K562 (cell line): ENCODE measurements at regions not wholly inside any gene's neighbourhood (a gene's known extent, or its start where the extent isn't known, plus 50 kb on each side); places are given as distances from the start of the nearest gene placed in this dataset.

ENCODE experiments used
- ATAC-seq: fragments of 200-7000 bp; cut with Tn5 transposase; 3 replicates; pipeline ENCODE4 v1.9.1; 2020; ENCODE audit warnings: moderate library complexity
- BruUV-seq: library from RNA; stranded (reverse); fragments of 400-500 nt; replicated peaks from 2 replicates; lab custom pipeline; 2021; lab: Mats Ljungman, UMichigan
- CTCF ChIA-PET: fragments of 300-600 bp; formaldehyde crosslinking; extraction: SDS; loops from one replicate; lab custom pipeline; 2021; ENCODE audit warnings: low intra/inter-chr PET ratio; lab: Yijun Ruan, JAX
- POLR2A ChIA-PET: fragments of 300-600, 350-650 bp; sonication (Branson Sonifier 250); formaldehyde crosslinking; extraction: SDS; loops from one replicate; lab custom pipeline; 2021; ENCODE audit warnings: antibody characterized with exemption, inconsistent platforms; lab: Yijun Ruan, JAX
- DNase-seq, 4 experiments: peaks; one replicate each; pipeline versions ENCODE4 v3.0.0 to v3.0.0-alpha.2; 2011 to 2018; ENCODE audit warnings: low spot score in 3 of 4, mixed read lengths in 3 of 4; ENCODE audit errors: extremely low read depth in 1 of 4
- FAIRE-seq: peaks from 2 replicates; lab custom pipeline; 2011; peaks lifted over from hg19 to GRCh38; lab: Jason Lieb, UNC
- H2AFZ ChIP-seq: 2 replicates; pipeline ENCODE4 v1.6.0; 2011; ENCODE audit warnings: low read depth, low read length, control low read depth, inconsistent platforms
- H3K27ac ChIP-seq: fragments of 200-600 bp; 3 replicates; pipeline ENCODE4 v1.8.0; 2011; ENCODE audit warnings: low read depth, mild to moderate bottlenecking, control low read depth, inconsistent platforms, low read length, moderate library complexity, mixed read lengths; ENCODE audit errors: extremely low read depth
- H3K27me3 ChIP-seq, 2 experiments: fragments of 300-600 bp in 1 of 2; 2 replicates in 1 of 2; 3 replicates in 1 of 2; pipeline versions ENCODE4 v1.6.0 to v1.8.0; 2011; ENCODE audit warnings: inconsistent platforms in 2 of 2, low read length in 2 of 2, mild to moderate bottlenecking in 1 of 2, mixed read lengths in 1 of 2, moderate library complexity in 1 of 2; ENCODE audit not compliant: control insufficient read depth in 2 of 2, insufficient read depth in 2 of 2
- H3K36me3 ChIP-seq: fragments of 300-600 bp; 3 replicates; pipeline ENCODE4 v1.8.0; 2011; ENCODE audit warnings: mild to moderate bottlenecking, low read length, inconsistent platforms; ENCODE audit not compliant: control insufficient read depth, insufficient read depth
- H3K4me1 ChIP-seq, 2 experiments: fragments of 200-600 bp in 1 of 2; replicated peaks in 1 of 2; 2 replicates in 1 of 2; 3 replicates in 1 of 2; pipeline versions ENCODE4 v1.5.1 to v1.8.0; 2011; ENCODE audit warnings: inconsistent platforms in 2 of 2, low read length in 2 of 2, mild to moderate bottlenecking in 1 of 2, mixed read lengths in 1 of 2, moderate library complexity in 1 of 2; ENCODE audit not compliant: control insufficient read depth in 2 of 2, insufficient read depth in 2 of 2
- H3K4me2 ChIP-seq: 2 replicates; pipeline ENCODE4 v1.6.1; 2011; ENCODE audit warnings: low read length, control low read depth, inconsistent platforms, mixed read lengths; ENCODE audit not compliant: insufficient read depth
- H3K4me3 ChIP-seq: fragments of 200-600 bp; sonication (generic), shearing (Covaris generic); 2 replicates; pipeline ENCODE4 v1.5.1; 2016; ENCODE audit warnings: control low read depth, inconsistent platforms
- H3K79me2 ChIP-seq: fragments of 200-600 bp; 3 replicates; pipeline ENCODE4 v1.8.0; 2011; ENCODE audit warnings: low read length, inconsistent platforms; ENCODE audit not compliant: control insufficient read depth, insufficient read depth
- H3K9ac ChIP-seq, 2 experiments: 2 replicates each; pipeline versions ENCODE4 v1.6.0 to v1.6.1; 2011; ENCODE audit warnings: low read depth in 2 of 2, low read length in 2 of 2, control low read depth in 1 of 2, inconsistent platforms in 1 of 2, mild to moderate bottlenecking in 1 of 2, mixed read lengths in 1 of 2; ENCODE audit not compliant: insufficient read depth in 1 of 2
- H3K9me1 ChIP-seq: one replicate; pipeline ENCODE4 v1.6.0; 2011; ENCODE audit warnings: inconsistent platforms, mild to moderate bottlenecking, low read length, moderate library complexity; ENCODE audit not compliant: control insufficient read depth, insufficient read depth
- H3K9me3 ChIP-seq: replicated peaks from 2 replicates; pipeline ENCODE4 v1.5.1; 2011; ENCODE audit warnings: low read depth, low read length, inconsistent platforms; ENCODE audit not compliant: control insufficient read depth, insufficient read depth
- H4K20me1 ChIP-seq: replicated peaks from 2 replicates; pipeline ENCODE4 v1.6.1; 2011; ENCODE audit warnings: low read length, inconsistent platforms, mixed read lengths; ENCODE audit not compliant: control insufficient read depth, insufficient read depth
- BCL6 ChIP-seq: fragments of 250-450 bp; sonication (Bioruptor Pico); IDR thresholded peaks from 2 replicates; pipeline ENCODE4 v1.4.0; 2020
- ESRRA ChIP-seq: fragments of 450-650 bp; IDR thresholded peaks from 2 replicates; pipeline ENCODE4 v1.6.1; 2014; ENCODE audit warnings: low read depth, mild to moderate bottlenecking, moderate library complexity, borderline replicate concordance
- GABPA ChIP-seq: fragments of 200-800 bp; sonication (Bioruptor generic); conservative IDR thresholded peaks from 2 replicates; pipeline ENCODE4 v1.6.1; 2016; ENCODE audit warnings: low read depth, missing genetic modification characterization, missing compliant biosample characterization
- HDGF ChIP-seq: fragments of 450-650 bp; IDR thresholded peaks from 2 replicates; pipeline ENCODE4 v1.6.1; 2016
- IRF2 ChIP-seq: sonication (generic); formaldehyde crosslinking; IDR thresholded peaks from 2 replicates; pipeline ENCODE4 v1.8.1; 2022; ENCODE audit warnings: mild to moderate bottlenecking, missing genetic modification reagents
- KDM1A ChIP-seq, 2 experiments: fragments of 450-650 bp; IDR thresholded peaks; 2 replicates each; pipeline ENCODE4 v1.6.1; 2016; ENCODE audit warnings: mild to moderate bottlenecking in 2 of 2
- MCM2 ChIP-seq: fragments of 450-650 bp; IDR thresholded peaks from 2 replicates; pipeline ENCODE4 v1.6.1; 2017; ENCODE audit warnings: low read depth, mild to moderate bottlenecking
- PATZ1 ChIP-seq: fragments of 250-450 bp; sonication (Bioruptor Pico); IDR thresholded peaks from 2 replicates; pipeline ENCODE4 v1.5.0; 2020; ENCODE audit warnings: mild to moderate bottlenecking, borderline replicate concordance
- REST ChIP-seq, 2 experiments: fragments of 450-650 bp; formaldehyde crosslinking in 1 of 2; IDR thresholded peaks; 2 replicates each; pipeline versions ENCODE4 v1.4.0 to v1.6.1; 2014 to 2020; ENCODE audit warnings: mild to moderate bottlenecking in 2 of 2, borderline replicate concordance in 1 of 2, low read depth in 1 of 2
- SMARCA5 ChIP-seq: fragments of 450-650 bp; IDR thresholded peaks from 2 replicates; pipeline ENCODE4 v1.6.1; 2016
- SMARCC2 ChIP-seq: fragments of 450-650 bp; IDR thresholded peaks from 2 replicates; pipeline ENCODE4 v1.6.1; 2017; ENCODE audit warnings: antibody characterized with exemption, moderate library complexity, mild to moderate bottlenecking, low read depth
- ZNF444 ChIP-seq: fragments of 250-450 bp; sonication (Bioruptor Pico); IDR thresholded peaks from 2 replicates; pipeline ENCODE4 v1.4.0; 2020; ENCODE audit warnings: mild to moderate bottlenecking, moderate library complexity
- ZNF511 ChIP-seq: sonication (generic); formaldehyde crosslinking; IDR thresholded peaks from 2 replicates; pipeline ENCODE4 v1.8.0; 2022; ENCODE audit warnings: mild to moderate bottlenecking, missing genetic modification reagents
- ZNF780A ChIP-seq: fragments of 250-450 bp; sonication (Bioruptor Pico); IDR thresholded peaks from 2 replicates; pipeline ENCODE4 v1.5.0; 2021; ENCODE audit warnings: mild to moderate bottlenecking
- ZNF79 ChIP-seq: fragments of 250-450 bp; sonication (Bioruptor Pico); IDR thresholded peaks from 2 replicates; pipeline ENCODE4 v1.4.0; 2020; ENCODE audit warnings: low read depth, mild to moderate bottlenecking, moderate library complexity
- WGBS: fragments of 100-300 bp; shearing (Covaris generic); methylation state at CpG from one replicate; pipeline ENCODE4 v1.1.6; 2016; ENCODE audit warnings: low coverage, mixed read lengths; ENCODE audit not compliant: insufficient coverage; ENCODE audit errors: missing lambda C conversion rate; 5-methylcytosine and 5-hydroxymethylcytosine counted together
- in situ Hi-C: fragments of 300-500 bp; cut with MboI; formaldehyde crosslinking; loops from 4 replicates; pipeline ENCODE4 v1.15.0; 2018; ENCODE audit warnings: inconsistent platforms, mixed read lengths
- intact Hi-C: fragments of 100-400 bp; cut with micrococcal nuclease; formaldehyde crosslinking; loops from 2 replicates; pipeline ENCODE4 v1.14.2; 2022

GRCh38 chr2:176583607-176584006 is 314.4 kb downstream of the MTX2 start:
- Histone ChIP-seq H3K36me3 (no peaks in the 10 kb centered on the region), H3K79me2 (no peaks in the 10 kb centered on the region), H3K4me1 (no peaks in the 10 kb centered on the region), H4K20me1 (no peaks in the 10 kb centered on the region), H3K27me3 (peaks cover 0 to 2% of the 10 kb centered on the region in 2 experiments; a peak in 1 of 5 replicates), H3K9me1 (no peaks in the 10 kb centered on the region), H3K9me3 (no peaks in the 10 kb centered on the region), H3K4me3 (no peak overlapping the region), H2AFZ (no peak overlapping the region), H3K9ac (no peak overlapping the region), H3K27ac (no peak overlapping the region), H3K4me2 (no peak overlapping the region)
- FAIRE-seq, result no peak
- intact Hi-C loops, result no loop called here
- WGBS, result under 1% methylated on average over 6 of the region's 6 CpGs
- BruUV-seq, result no TSS peak
- no peak for ATAC-seq
- in situ Hi-C loops, result no loop called here
- ChIA-PET POLR2A (no interaction called here), CTCF (no interaction called here)
- DNase-seq, result no peak
- TF ChIP-seq SMARCA5 (no peak), REST (IDR thresholded peaks at IDR 0.05; ENCODE audit: borderline replicate concordance) (no peak), REST (CRISPR knock-in tag; IDR thresholded peaks at IDR 0.05; ENCODE audit: low read depth) (no peak), PATZ1 (CRISPR knock-in tag) (no peak), ZNF780A (CRISPR knock-in tag) (no peak), HDGF (no peak), ESRRA (no peak), SMARCC2 (no peak), ZNF79 (CRISPR knock-in tag) (no peak), BCL6 (CRISPR knock-in tag) (no peak), IRF2 (CRISPR knock-in tag) (no peak), ZNF444 (CRISPR knock-in tag) (no peak), KDM1A (IDR thresholded peaks at IDR 0.05) (no peak), GABPA (no peak), ZNF511 (no peak), MCM2 (no peak)
